Pancreas (tissue), 10 donors: ENCODE measurements at regions not wholly inside any gene's neighbourhood (a gene's known extent, or its start where the extent isn't known, plus 50 kb on each side); places are given as distances from the start of the nearest gene placed in this dataset.

ENCODE experiments used
- ATAC-seq, 4 donors: fragments of 200-7000 bp; cut with Tn5 transposase; one replicate each; pipeline versions ENCODE4 v1.8.0 to v1.9.1; 2020; ENCODE audit warnings: mild to moderate bottlenecking in 4 of 4, moderate library complexity in 4 of 4
- DNase-seq, 6 donors: peaks; one replicate each; pipeline ENCODE4 v3.0.0-alpha.2; 2020
- FAIRE-seq: peaks from 2 replicates; lab custom pipeline; 2012; peaks lifted over from hg19 to GRCh38; lab: Jason Lieb, UNC
- H3K27ac ChIP-seq, 4 donors: fragments of 200-600 bp; sonication (generic); 1 replicate in 3 of 4; 2 replicates in 1 of 4; pipeline versions ENCODE4 v1.5.0 to v1.8.0; 2020
- H3K27me3 ChIP-seq, 4 donors: fragments of 200-600 bp; one replicate each; pipeline ENCODE4 v1.8.0; 2021
- H3K36me3 ChIP-seq, 3 donors: fragments of 200-600 bp; sonication (generic) in 1 of 3; one replicate each; pipeline versions ENCODE4 v1.5.0 to v1.8.0; 2020 to 2021
- H3K4me1 ChIP-seq, 3 donors: fragments of 200-600 bp; one replicate each; pipeline ENCODE4 v1.8.0; 2021
- H3K4me3 ChIP-seq, 4 donors: fragments of 200-600 bp; sonication (generic) in 2 of 4; one replicate each; pipeline versions ENCODE4 v1.5.0 to v1.8.0; 2020 to 2021
- H3K9me3 ChIP-seq, 4 donors: fragments of 200-600 bp; one replicate each; pipeline ENCODE4 v1.8.0; 2021
- WGBS, 2 donors: extraction: QIAGEN DNeasy Blood & Tissue Kit; methylation state at CpG; one replicate each; pipeline ENCODE4 v1.1.7; 2013; 5-methylcytosine and 5-hydroxymethylcytosine counted together
- intact Hi-C, 3 donors: fragments of 100-400 bp; cut with DNase I; formaldehyde crosslinking; loops; one replicate each; pipeline versions ENCODE4 v1.11.1 to v1.14.2; 2022
- TF ChIP-seq, protein P1 (sequence below), 4 donors: fragments of 200-600 bp; sonication (generic) in 3 of 4; IDR thresholded peaks; one replicate each; pipeline versions ENCODE4 v1.5.0 to v1.8.0; 2021; ENCODE audit warnings: antibody characterized with exemption in 4 of 4
- donor health status: healthy with polysubstance abuse.
- donor health status: DM: no; HTN: no; CAD: no; lungs with moderate emphysema.
- donor health status: DM: no; HTN: no; CAD: no.
- donor health status: control.
- donor health status: control.
- donor health status: Bipolar disorder and iron deficiency.
- donor health status: DM: yes; HTN: yes; CAD: no.
- donor health status: DM: no; HTN: no; CAD: no.
- donor health status: DM: no; HTN: no; CAD: no.
- donor health status: DM: yes; HTN: yes; CAD: no.

- FAIRE-seq: no peak
- no peak overlapping the region for H3K4me3 ChIP-seq
- DNase-seq: no peak
- peak in 3 of 4 donors; percentile 48 to 87 (median 75) for ATAC-seq
- intact Hi-C loops: no loop called here
- TF ChIP-seq, protein P1, sequence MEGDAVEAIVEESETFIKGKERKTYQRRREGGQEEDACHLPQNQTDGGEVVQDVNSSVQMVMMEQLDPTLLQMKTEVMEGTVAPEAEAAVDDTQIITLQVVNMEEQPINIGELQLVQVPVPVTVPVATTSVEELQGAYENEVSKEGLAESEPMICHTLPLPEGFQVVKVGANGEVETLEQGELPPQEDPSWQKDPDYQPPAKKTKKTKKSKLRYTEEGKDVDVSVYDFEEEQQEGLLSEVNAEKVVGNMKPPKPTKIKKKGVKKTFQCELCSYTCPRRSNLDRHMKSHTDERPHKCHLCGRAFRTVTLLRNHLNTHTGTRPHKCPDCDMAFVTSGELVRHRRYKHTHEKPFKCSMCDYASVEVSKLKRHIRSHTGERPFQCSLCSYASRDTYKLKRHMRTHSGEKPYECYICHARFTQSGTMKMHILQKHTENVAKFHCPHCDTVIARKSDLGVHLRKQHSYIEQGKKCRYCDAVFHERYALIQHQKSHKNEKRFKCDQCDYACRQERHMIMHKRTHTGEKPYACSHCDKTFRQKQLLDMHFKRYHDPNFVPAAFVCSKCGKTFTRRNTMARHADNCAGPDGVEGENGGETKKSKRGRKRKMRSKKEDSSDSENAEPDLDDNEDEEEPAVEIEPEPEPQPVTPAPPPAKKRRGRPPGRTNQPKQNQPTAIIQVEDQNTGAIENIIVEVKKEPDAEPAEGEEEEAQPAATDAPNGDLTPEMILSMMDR (IDR thresholded peaks at IDR 0.05): no peak
- H3K9me3 ChIP-seq: no peaks in the 10 kb centered on the region
- no peaks in the 10 kb centered on the region for H3K4me1 ChIP-seq
- H3K27me3 ChIP-seq: no peaks in the 10 kb centered on the region
- no peaks in the 10 kb centered on the region for H3K36me3 ChIP-seq
- H3K27ac ChIP-seq: no peak overlapping the region
- 65 to 74% methylated on average over 7 of the region's 7 CpGs for WGBS, 2 donors
Measured at GRCh38 chr10:29160150-29160617, 128.7 kb upstream of the LYZL1 start.

- Histone ChIP-seq H3K27ac (no peak overlapping the region), H3K36me3 (no peaks in the 10 kb centered on the region), H3K4me3 (no peak overlapping the region), H3K4me1 (no peaks in the 10 kb centered on the region), H3K9me3 (no peaks in the 10 kb centered on the region), H3K27me3 (no peaks in the 10 kb centered on the region)
- intact Hi-C loops: no loop called here
- ATAC-seq (peak in 1 of 4 donors; percentile 60), FAIRE-seq (no peak), DNase-seq (no peak)
- TF ChIP-seq, protein P1 (IDR thresholded peaks at IDR 0.05): no peak
- WGBS, 2 donors: 45 to 53% methylated on average over 2 of the region's 2 CpGs
Measured at GRCh38 chr10:29163746-29164145, 125.1 kb upstream of the LYZL1 start.

GRCh38 chr10:29166713-29167112 lies 122.2 kb upstream of the LYZL1 start:
- intact Hi-C loops: no loop called here
- Histone ChIP-seq H3K4me3 (no peak overlapping the region), H3K27ac (no peak overlapping the region), H3K9me3 (no peaks in the 10 kb centered on the region), H3K36me3 (no peaks in the 10 kb centered on the region), H3K27me3 (no peaks in the 10 kb centered on the region), H3K4me1 (no peaks in the 10 kb centered on the region)
- 71 to 78% methylated on average over 4 of the region's 4 CpGs for whole genome bisulfite sequencing, 2 donors
- TF ChIP-seq, protein P1 (IDR thresholded peaks at IDR 0.05): no peak
- no peak for DNase-seq
- no peak for FAIRE-seq
- ATAC-seq: no peak

DNA sequence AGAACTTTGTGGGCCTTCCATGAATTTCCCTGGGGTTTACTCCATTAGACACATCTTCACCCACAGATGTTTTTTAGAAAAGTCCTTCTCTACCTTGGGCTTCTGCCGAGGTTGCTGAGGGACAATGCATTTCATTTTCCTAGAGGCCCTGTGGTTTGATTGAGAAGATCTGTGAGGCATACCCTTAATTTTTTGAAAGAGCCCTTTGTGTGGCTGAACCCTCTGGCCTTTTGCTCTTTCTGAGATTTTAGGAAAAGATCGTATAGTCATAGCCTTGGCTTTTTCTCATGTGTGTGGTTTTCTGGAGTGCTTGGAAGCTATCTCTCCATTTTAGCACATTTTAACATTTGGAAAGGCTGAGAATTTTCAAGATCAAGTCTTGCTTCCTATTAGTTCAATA lies 119.8 kb upstream of the LYZL1 start:
- no peak for FAIRE-seq
- no peak for ATAC-seq

DNA sequence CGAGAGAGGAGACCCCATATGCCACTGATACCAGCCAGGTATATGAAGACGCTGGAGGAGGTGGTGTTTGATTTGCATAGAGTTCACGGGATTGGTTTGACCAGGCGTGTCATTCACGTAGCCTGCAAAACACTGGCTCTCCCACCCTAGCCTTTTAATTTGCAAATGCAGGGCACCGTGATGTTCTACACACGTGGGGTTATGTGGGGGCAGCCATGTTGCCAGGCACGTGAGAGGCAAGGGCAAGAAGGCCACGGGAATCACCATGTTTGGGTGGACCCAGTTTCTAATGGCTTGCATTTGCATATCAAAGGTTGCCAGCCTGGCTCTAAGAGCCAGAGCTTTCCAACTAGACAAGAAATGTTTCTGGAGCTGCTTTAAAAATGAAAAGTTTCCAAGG lies 117.2 kb upstream of the LYZL1 start:
- 57 to 74% methylated on average over 9 of the region's 9 CpGs for WGBS, 2 donors
- H3K27ac ChIP-seq: no peak overlapping the region
- no peaks in the 10 kb centered on the region for H3K27me3 ChIP-seq
- TF ChIP-seq, protein P1 (IDR thresholded peaks at IDR 0.05): no peak
- intact Hi-C loops: no loop called here
- H3K36me3 ChIP-seq: no peaks in the 10 kb centered on the region
- H3K4me3 ChIP-seq: no peak overlapping the region
- FAIRE-seq: no peak
- no peak for ATAC-seq
- H3K4me1 ChIP-seq: no peaks in the 10 kb centered on the region
- DNase-seq: no peak
- H3K9me3 ChIP-seq: no peaks in the 10 kb centered on the region

More for the DNA sequence above, 119.8 kb upstream of the LYZL1 start:
- no peaks in the 10 kb centered on the region for H3K36me3 ChIP-seq
- no peaks in the 10 kb centered on the region for H3K27me3 ChIP-seq
- TF ChIP-seq, protein P1 (IDR thresholded peaks at IDR 0.05): no peak
- no peak overlapping the region for H3K27ac ChIP-seq
- intact Hi-C loops: no loop called here
- no peaks in the 10 kb centered on the region for H3K9me3 ChIP-seq
- no peaks in the 10 kb centered on the region for H3K4me1 ChIP-seq
- no peak overlapping the region for H3K4me3 ChIP-seq
- 71 to 73% methylated on average over 2 of the region's 2 CpGs for WGBS, 2 donors
- DNase-seq: no peak
